Caco-2 (cell line): ENCODE measurements at regions not wholly inside any gene's neighbourhood (a gene's known extent, or its start where the extent isn't known, plus 50 kb on each side); places are given as distances from the start of the nearest gene placed in this dataset.

Experiments
- BruUV-seq: library from RNA; stranded (reverse); fragments of 400-500 nt; replicated peaks from 2 replicates; lab custom pipeline; 2021; lab: Mats Ljungman, UMichigan
- CTCF ChIA-PET: fragments of 300-600 bp; sonication (Branson Sonifier 250); formaldehyde crosslinking; loops from one replicate; lab custom pipeline; 2022; ENCODE audit warnings: antibody characterized with exemption; lab: Charles Lee
- POLR2A ChIA-PET: fragments of 300-600 bp; sonication (Branson Sonifier 250); formaldehyde crosslinking; loops from one replicate; lab custom pipeline; 2022; ENCODE audit warnings: antibody characterized with exemption; lab: Charles Lee
- DNase-seq, 2 experiments: peaks; one replicate each; pipeline versions ENCODE4 v3.0.0 to v3.0.0-alpha.2; 2020 to 2022
- H3K27me3 ChIP-seq: replicated peaks from 2 replicates; pipeline ENCODE4 v1.6.0; 2011; ENCODE audit warnings: low read length; ENCODE audit not compliant: control insufficient read depth, insufficient read depth
- H3K36me3 ChIP-seq: 2 replicates; pipeline ENCODE4 v1.5.1; 2011; ENCODE audit warnings: low read length; ENCODE audit not compliant: control insufficient read depth, insufficient read depth
- H3K4me1 ChIP-seq: fragments of 250-450 bp; sonication (Bioruptor Pico); 2 replicates; pipeline ENCODE4 v1.5.1; 2020; ENCODE audit warnings: mild to moderate bottlenecking
- H3K4me3 ChIP-seq: 2 replicates; pipeline ENCODE4 v1.5.1; 2011; ENCODE audit warnings: low read depth, mild to moderate bottlenecking, control low read depth, low read length
- H3K9me3 ChIP-seq: fragments of 250-450 bp; sonication (Bioruptor Pico); 2 replicates; pipeline ENCODE4 v1.5.1; 2020; ENCODE audit warnings: mild to moderate bottlenecking, moderate library complexity
- H3K27ac Mint-ChIP-seq: one replicate; pipeline ENCODE4 v1.8.0; 2022; ENCODE audit warnings: mixed read lengths; ENCODE audit not compliant: unreplicated experiment
- H3K27me3 Mint-ChIP-seq: one replicate; pipeline ENCODE4 v1.8.0; 2022; ENCODE audit warnings: mixed read lengths; ENCODE audit not compliant: insufficient read depth, unreplicated experiment
- H3K36me3 Mint-ChIP-seq: one replicate; pipeline ENCODE4 v1.8.0; 2022; ENCODE audit warnings: mild to moderate bottlenecking, mixed read lengths; ENCODE audit not compliant: insufficient read depth, unreplicated experiment
- H3K4me1 Mint-ChIP-seq: one replicate; pipeline ENCODE4 v1.8.0; 2022; ENCODE audit warnings: low read depth, mixed read lengths; ENCODE audit not compliant: unreplicated experiment
- H3K4me3 Mint-ChIP-seq: one replicate; pipeline ENCODE4 v1.8.0; 2022; ENCODE audit warnings: mild to moderate bottlenecking, moderate library complexity, mixed read lengths; ENCODE audit not compliant: unreplicated experiment
- H3K9me3 Mint-ChIP-seq: one replicate; pipeline ENCODE4 v1.8.0; 2022; ENCODE audit warnings: mixed read lengths; ENCODE audit not compliant: unreplicated experiment
- CTCF ChIP-seq, 2 experiments: fragments of 200-600 bp in 1 of 2; IDR thresholded peaks; 1 replicate in 1 of 2; 2 replicates in 1 of 2; pipeline versions ENCODE4 v1.5.1 to v1.8.0; 2011 to 2022; ENCODE audit warnings: antibody characterized with exemption in 1 of 2, control low read depth in 1 of 2, inconsistent platforms in 1 of 2, low read depth in 1 of 2, low read length in 1 of 2, mild to moderate bottlenecking in 1 of 2, moderate library complexity in 1 of 2; ENCODE audit not compliant: insufficient read depth in 1 of 2, severe bottlenecking in 1 of 2, unreplicated experiment in 1 of 2
- intact Hi-C: fragments of 100-400 bp; cut with micrococcal nuclease; formaldehyde crosslinking; loops from one replicate; pipeline ENCODE4 v1.10.0; 2022; ENCODE audit not compliant: unreplicated experiment

DNA sequence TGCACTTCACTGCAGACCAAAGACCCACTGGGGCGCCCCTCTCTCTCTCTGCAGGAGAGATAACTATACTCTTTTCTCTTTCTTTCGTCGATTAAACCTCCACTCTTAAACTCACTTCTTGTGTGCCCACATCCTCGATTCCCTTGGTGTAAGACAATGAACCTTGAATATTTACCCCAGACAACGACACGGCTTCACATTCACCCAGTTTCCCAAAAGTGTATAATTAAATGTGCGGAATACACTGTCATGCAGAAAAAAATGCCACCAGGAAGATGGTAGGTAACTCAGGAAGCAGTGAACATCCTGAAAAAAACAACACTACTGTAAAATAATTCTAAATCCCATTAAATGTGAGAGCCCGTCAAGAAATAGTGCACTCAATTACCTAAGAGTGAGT lies 882.2 kb downstream of the TYW1 start:
- Histone ChIP-seq H3K4me3 (no peak overlapping the region), H3K27me3 (no peaks in the 10 kb centered on the region), H3K36me3 (no peaks in the 10 kb centered on the region), H3K4me1 (no peaks in the 10 kb centered on the region), H3K9me3 (no peaks in the 10 kb centered on the region)
- peak overlapping the region; percentile 6 for H3K4me3 Mint-ChIP-seq
- H3K27ac Mint-ChIP-seq = no peak overlapping the region
- H3K4me1 Mint-ChIP-seq = no peaks in the 10 kb centered on the region
- no peaks in the 10 kb centered on the region for H3K36me3 Mint-ChIP-seq
- H3K27me3 Mint-ChIP-seq = no peaks in the 10 kb centered on the region
- BruUV-seq = no TSS peak
- peaks cover 7% of the 10 kb centered on the region for H3K9me3 Mint-ChIP-seq
- DNase-seq = no peak
- ChIA-PET CTCF (no interaction called here), POLR2A (no interaction called here)
- no peak for TF ChIP-seq CTCF (IDR thresholded peaks at IDR 0.05; ENCODE audit: insufficient read depth in 1 of 2, low read depth in 1 of 2, low read length in 1 of 2, severe bottlenecking in 1 of 2, unreplicated experiment in 1 of 2)
- intact Hi-C loops = no loop called here

DNA sequence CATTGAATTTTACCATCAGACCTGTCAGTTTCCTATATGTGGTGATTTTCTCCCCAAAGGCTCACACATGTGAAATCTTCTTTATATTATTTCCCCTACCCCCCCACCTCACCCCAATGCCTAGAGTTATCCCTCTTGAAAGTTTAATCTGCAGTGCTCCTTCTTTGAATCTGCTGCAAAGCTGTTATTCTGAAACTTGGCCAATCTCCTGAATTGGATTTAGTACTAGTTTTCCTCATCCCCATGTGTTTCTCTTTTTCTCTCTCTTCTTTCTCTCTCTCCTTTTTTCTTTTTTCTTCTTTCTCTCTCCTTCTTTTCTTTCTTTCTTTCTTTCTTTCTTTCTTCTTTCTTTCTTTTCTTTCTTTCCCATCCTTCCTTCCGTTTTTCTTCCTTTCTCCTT lies 886.2 kb downstream of the TYW1 start:
- H3K4me3 Mint-ChIP-seq = no peak overlapping the region
- no peaks in the 10 kb centered on the region for H3K36me3 ChIP-seq
- H3K4me3 ChIP-seq = no peak overlapping the region
- intact Hi-C loops = no loop called here
- no peaks in the 10 kb centered on the region for H3K4me1 Mint-ChIP-seq
- peaks cover 34% of the 10 kb centered on the region for H3K9me3 Mint-ChIP-seq
- ChIA-PET POLR2A (no interaction called here), CTCF (no interaction called here)
- no TSS peak for BruUV-seq
- no peak for DNase-seq
- peaks cover 3% of the 10 kb centered on the region; the same call in 1 of the 2 replicates for H3K9me3 ChIP-seq
- no peak overlapping the region for H3K27ac Mint-ChIP-seq
- no peaks in the 10 kb centered on the region for H3K27me3 ChIP-seq
- no peaks in the 10 kb centered on the region for H3K36me3 Mint-ChIP-seq
- no peaks in the 10 kb centered on the region for H3K4me1 ChIP-seq
- no peak for TF ChIP-seq CTCF (IDR thresholded peaks at IDR 0.05; ENCODE audit: insufficient read depth in 1 of 2, low read depth in 1 of 2, low read length in 1 of 2, severe bottlenecking in 1 of 2, unreplicated experiment in 1 of 2)
- no peaks in the 10 kb centered on the region for H3K27me3 Mint-ChIP-seq

DNA sequence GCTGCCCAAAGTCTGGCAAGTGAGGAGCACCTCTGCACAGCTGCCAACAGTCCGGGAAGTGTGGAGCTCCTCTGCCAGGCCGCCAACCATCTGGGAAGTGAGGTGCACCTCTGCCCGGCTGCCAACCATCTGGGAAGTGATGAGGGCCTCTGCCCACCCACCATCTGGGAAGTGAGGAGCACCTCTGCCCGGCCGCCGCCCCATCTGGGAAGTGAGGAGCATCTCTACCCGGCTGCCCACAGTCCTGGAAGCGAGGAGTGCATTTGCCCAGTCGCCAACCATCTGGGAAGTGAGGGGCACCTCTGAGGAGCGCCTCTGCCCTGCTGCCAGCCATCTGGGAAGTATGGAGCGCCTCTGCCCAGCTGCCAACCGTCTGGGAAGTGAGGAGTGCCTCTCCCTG lies 893.7 kb downstream of the TYW1 start:
- Histone ChIP-seq H3K4me3 (no peak overlapping the region), H3K4me1 (no peaks in the 10 kb centered on the region), H3K27me3 (no peaks in the 10 kb centered on the region), H3K9me3 (peaks cover 3% of the 10 kb centered on the region), H3K36me3 (no peaks in the 10 kb centered on the region)
- Mint-ChIP-seq H3K4me3 (no peak overlapping the region), H3K27me3 (no peaks in the 10 kb centered on the region), H3K36me3 (no peaks in the 10 kb centered on the region), H3K27ac (no peak overlapping the region), H3K4me1 (no peaks in the 10 kb centered on the region), H3K9me3 (peaks cover 20% of the 10 kb centered on the region)
- CTCF ChIA-PET = no interaction called here
- DNase-seq = no peak
- BruUV-seq = no TSS peak
- intact Hi-C loops = no loop called here
- POLR2A ChIA-PET = no interaction called here
- TF ChIP-seq CTCF (IDR thresholded peaks at IDR 0.05; ENCODE audit: insufficient read depth in 1 of 2, low read depth in 1 of 2, low read length in 1 of 2, severe bottlenecking in 1 of 2, unreplicated experiment in 1 of 2) = no peak
